ENCODE measurements at regions not wholly inside any gene's neighbourhood (a gene's known extent, or its start where the extent isn't known, plus 50 kb on each side); places are given as distances from the start of the nearest gene placed in this dataset.

GRCh38 chr5:173832386-173832785 is 55.8 kb upstream of the CPEB4 start:
- TF ChIP-seq, protein P1, sequence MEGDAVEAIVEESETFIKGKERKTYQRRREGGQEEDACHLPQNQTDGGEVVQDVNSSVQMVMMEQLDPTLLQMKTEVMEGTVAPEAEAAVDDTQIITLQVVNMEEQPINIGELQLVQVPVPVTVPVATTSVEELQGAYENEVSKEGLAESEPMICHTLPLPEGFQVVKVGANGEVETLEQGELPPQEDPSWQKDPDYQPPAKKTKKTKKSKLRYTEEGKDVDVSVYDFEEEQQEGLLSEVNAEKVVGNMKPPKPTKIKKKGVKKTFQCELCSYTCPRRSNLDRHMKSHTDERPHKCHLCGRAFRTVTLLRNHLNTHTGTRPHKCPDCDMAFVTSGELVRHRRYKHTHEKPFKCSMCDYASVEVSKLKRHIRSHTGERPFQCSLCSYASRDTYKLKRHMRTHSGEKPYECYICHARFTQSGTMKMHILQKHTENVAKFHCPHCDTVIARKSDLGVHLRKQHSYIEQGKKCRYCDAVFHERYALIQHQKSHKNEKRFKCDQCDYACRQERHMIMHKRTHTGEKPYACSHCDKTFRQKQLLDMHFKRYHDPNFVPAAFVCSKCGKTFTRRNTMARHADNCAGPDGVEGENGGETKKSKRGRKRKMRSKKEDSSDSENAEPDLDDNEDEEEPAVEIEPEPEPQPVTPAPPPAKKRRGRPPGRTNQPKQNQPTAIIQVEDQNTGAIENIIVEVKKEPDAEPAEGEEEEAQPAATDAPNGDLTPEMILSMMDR (IDR thresholded peaks at IDR 0.05) = no peak
- no peak for TF ChIP-seq ZFX (IDR thresholded peaks at IDR 0.05; ENCODE audit: borderline replicate concordance)
